Vagina (tissue), 2 donors: ENCODE measurements at regions not wholly inside any gene's neighbourhood (a gene's known extent, or its start where the extent isn't known, plus 50 kb on each side); places are given as distances from the start of the nearest gene placed in this dataset.

ENCODE experiments used
- DNase-seq, 2 donors: peaks; one replicate each; pipeline ENCODE4 v3.0.0-alpha.2; 2017; ENCODE audit errors: extremely low spot score in 2 of 2
- H3K27ac ChIP-seq: fragments of 200-600 bp; sonication (generic); one replicate; pipeline ENCODE4 v1.5.1; 2019
- H3K27me3 ChIP-seq: fragments of 200-600 bp; sonication (generic); one replicate; pipeline ENCODE4 v1.5.1; 2019
- H3K36me3 ChIP-seq, 2 donors: fragments of 200-600 bp; sonication (generic); one replicate each; pipeline ENCODE4 v1.5.1; 2017 to 2019
- H3K4me1 ChIP-seq: fragments of 200-600 bp; sonication (generic); one replicate; pipeline ENCODE4 v1.5.1; 2019
- H3K4me3 ChIP-seq, 2 donors: fragments of 200-600 bp; sonication (generic); 1 replicate in 1 of 2; 2 replicates in 1 of 2; pipeline ENCODE4 v1.5.1; 2016 to 2019
- H3K9me3 ChIP-seq: fragments of 200-600 bp; sonication (generic); one replicate; pipeline ENCODE4 v1.5.1; 2019
- POLR2A ChIP-seq, 2 donors: fragments of 450-650 bp; IDR thresholded peaks; one replicate each; pipeline ENCODE4 v1.6.1; 2017; ENCODE audit warnings: antibody characterized with exemption in 2 of 2, mild to moderate bottlenecking in 2 of 2, moderate library complexity in 2 of 2
- POLR2AphosphoS5 ChIP-seq, 2 donors: sonication (generic); formaldehyde crosslinking; IDR thresholded peaks; one replicate each; pipeline ENCODE4 v1.9.0; 2017; ENCODE audit warnings: antibody characterized with exemption in 2 of 2, mild to moderate bottlenecking in 2 of 2, low read depth in 1 of 2; ENCODE audit not compliant: insufficient read depth in 1 of 2
- intact Hi-C: fragments of 100-400 bp; cut with DNase I; formaldehyde crosslinking; loops from one replicate; pipeline ENCODE4 v1.15.1; 2023
- TF ChIP-seq, protein P1 (sequence below), 3 experiments: fragments of 450-650 bp in 2 of 3; fragments of 200-600 bp in 1 of 3; sonication (generic) in 1 of 3; IDR thresholded peaks; one replicate each; pipeline ENCODE4 v1.5.1; 2017 to 2019; ENCODE audit warnings: antibody characterized with exemption in 3 of 3, mild to moderate bottlenecking in 2 of 3, moderate library complexity in 2 of 3

DNA sequence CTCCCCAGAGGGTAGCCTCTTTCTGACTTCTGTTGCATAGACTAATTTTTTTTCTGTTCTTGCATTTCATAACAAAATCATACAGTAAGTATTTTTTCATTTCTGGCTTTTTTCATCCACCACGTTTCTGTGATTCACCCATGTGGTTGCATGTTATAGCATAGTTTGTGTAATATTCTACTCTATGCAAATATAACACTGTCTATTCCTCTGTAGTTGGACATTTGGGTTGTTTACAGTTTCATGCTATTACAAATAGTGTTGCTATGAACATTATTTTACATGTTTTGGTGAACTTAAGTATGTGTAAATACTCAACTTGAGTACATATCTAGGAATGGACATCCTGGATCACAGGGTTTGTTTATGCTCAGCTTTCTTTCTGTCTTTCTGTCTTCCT is 187.2 kb upstream of the KCNG1 start:
- H3K27ac ChIP-seq, result no peak overlapping the region
- DNase-seq, result no peak
- H3K4me1 ChIP-seq, result no peaks in the 10 kb centered on the region
- H3K36me3 ChIP-seq, result no peaks in the 10 kb centered on the region
- H3K9me3 ChIP-seq, result no peaks in the 10 kb centered on the region
- H3K27me3 ChIP-seq, result no peaks in the 10 kb centered on the region
- intact Hi-C loops, result no loop called here
- H3K4me3 ChIP-seq, result no peak overlapping the region
- TF ChIP-seq, protein P1, sequence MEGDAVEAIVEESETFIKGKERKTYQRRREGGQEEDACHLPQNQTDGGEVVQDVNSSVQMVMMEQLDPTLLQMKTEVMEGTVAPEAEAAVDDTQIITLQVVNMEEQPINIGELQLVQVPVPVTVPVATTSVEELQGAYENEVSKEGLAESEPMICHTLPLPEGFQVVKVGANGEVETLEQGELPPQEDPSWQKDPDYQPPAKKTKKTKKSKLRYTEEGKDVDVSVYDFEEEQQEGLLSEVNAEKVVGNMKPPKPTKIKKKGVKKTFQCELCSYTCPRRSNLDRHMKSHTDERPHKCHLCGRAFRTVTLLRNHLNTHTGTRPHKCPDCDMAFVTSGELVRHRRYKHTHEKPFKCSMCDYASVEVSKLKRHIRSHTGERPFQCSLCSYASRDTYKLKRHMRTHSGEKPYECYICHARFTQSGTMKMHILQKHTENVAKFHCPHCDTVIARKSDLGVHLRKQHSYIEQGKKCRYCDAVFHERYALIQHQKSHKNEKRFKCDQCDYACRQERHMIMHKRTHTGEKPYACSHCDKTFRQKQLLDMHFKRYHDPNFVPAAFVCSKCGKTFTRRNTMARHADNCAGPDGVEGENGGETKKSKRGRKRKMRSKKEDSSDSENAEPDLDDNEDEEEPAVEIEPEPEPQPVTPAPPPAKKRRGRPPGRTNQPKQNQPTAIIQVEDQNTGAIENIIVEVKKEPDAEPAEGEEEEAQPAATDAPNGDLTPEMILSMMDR (IDR thresholded peaks at IDR 0.05), result no peak
- no peak for TF ChIP-seq POLR2A (IDR thresholded peaks at IDR 0.05)
- TF ChIP-seq POLR2AphosphoS5 (IDR thresholded peaks at IDR 0.05; ENCODE audit: insufficient read depth in 1 of 2, low read depth in 1 of 2), result no peak

DNA sequence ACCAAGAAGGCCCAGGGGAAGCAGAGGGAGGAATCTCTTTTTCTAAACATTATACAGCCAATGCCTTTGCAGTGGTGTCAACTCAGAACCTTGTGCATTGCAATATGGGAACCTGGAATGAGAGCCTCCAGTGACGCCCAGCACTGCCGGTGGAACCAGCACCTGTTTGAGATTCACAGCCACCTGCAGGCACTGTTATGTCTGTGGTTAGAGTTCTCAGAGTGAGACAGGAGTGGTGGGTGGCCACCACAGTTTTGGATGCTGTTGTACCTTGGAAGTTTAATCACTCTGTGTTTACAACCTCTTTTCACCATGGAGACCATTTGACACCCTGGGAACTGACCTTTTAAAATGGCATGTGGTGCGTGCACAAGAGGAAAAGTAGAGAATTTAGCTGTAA is 185.3 kb upstream of the KCNG1 start:
- Histone ChIP-seq H3K27me3 (no peaks in the 10 kb centered on the region), H3K36me3 (no peaks in the 10 kb centered on the region), H3K27ac (no peak overlapping the region), H3K4me3 (no peak overlapping the region), H3K9me3 (no peaks in the 10 kb centered on the region), H3K4me1 (no peaks in the 10 kb centered on the region)
- TF ChIP-seq, protein P1 (IDR thresholded peaks at IDR 0.05), result no peak
- TF ChIP-seq POLR2AphosphoS5 (IDR thresholded peaks at IDR 0.05; ENCODE audit: insufficient read depth in 1 of 2, low read depth in 1 of 2) (no peak), POLR2A (IDR thresholded peaks at IDR 0.05) (no peak)
- intact Hi-C loops, result no loop called here
- no peak for DNase-seq

DNA sequence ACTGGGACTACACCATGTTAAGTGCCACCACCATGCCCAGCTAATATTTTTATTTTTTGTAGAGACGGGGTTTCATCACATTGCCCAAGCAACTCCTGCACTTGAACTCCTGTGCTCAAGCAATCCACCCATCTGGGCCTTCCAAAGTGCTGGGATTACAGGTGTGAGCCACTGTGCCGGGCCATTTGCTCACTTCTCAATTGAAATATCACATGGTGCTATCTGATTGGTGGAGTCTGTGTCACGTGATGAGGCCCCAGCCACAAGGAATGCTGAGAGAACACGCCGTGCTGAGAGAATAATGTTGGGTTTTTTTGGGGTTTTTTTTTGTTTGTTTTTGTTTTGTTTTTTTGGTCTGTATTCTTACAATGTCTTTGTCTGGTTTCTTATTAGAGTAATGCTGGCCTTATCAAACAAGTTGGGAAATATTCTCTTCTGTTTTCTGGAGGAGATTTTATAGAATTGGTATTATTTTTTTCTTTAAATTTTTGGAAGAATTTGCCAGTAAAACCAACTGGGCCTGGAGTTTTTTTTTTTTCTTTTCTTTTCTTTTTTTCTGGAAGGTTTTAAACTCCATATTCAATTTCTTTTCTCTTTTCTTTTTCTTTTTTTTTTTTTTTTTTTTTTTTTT is 183.2 kb upstream of the KCNG1 start:
- no peaks in the 10 kb centered on the region for H3K36me3 ChIP-seq
- no peak for DNase-seq

DNA sequence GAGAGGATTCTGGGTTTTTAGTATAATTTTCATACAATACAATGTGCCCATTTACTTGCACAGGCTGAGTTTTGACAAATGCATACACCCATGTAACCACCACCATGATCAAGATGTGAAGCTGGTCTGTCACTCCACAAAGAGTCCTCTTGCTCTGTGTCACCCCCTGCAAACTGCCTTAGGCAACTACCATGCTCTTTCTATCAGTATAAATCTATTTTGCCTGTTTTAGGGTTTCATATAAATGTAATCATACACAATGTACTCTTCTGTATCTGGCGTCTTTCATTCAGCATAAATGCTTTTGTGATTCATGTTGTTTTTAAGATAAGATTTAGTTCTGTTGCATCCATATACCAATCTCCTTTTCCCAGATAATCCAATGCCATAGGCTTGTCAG is 181.9 kb upstream of the KCNG1 start:
- no peaks in the 10 kb centered on the region for H3K4me1 ChIP-seq
- no peaks in the 10 kb centered on the region for H3K9me3 ChIP-seq
- DNase-seq, result no peak
- H3K36me3 ChIP-seq, result no peaks in the 10 kb centered on the region
- no peak overlapping the region for H3K4me3 ChIP-seq
- H3K27ac ChIP-seq, result no peak overlapping the region
- TF ChIP-seq, protein P1 (IDR thresholded peaks at IDR 0.05), result no peak
- no peak for TF ChIP-seq POLR2AphosphoS5 (IDR thresholded peaks at IDR 0.05; ENCODE audit: insufficient read depth in 1 of 2, low read depth in 1 of 2)
- no peak for TF ChIP-seq POLR2A (IDR thresholded peaks at IDR 0.05)
- H3K27me3 ChIP-seq, result no peaks in the 10 kb centered on the region
- intact Hi-C loops, result no loop called here

More for the DNA sequence above, 183.2 kb upstream of the KCNG1 start:
- H3K4me1 ChIP-seq, result no peaks in the 10 kb centered on the region
- intact Hi-C loops, result no loop called here
- no peak overlapping the region for H3K27ac ChIP-seq
- no peaks in the 10 kb centered on the region for H3K9me3 ChIP-seq
- TF ChIP-seq POLR2A (IDR thresholded peaks at IDR 0.05), result no peak
- TF ChIP-seq, protein P1 (IDR thresholded peaks at IDR 0.05), result no peak
- TF ChIP-seq POLR2AphosphoS5 (IDR thresholded peaks at IDR 0.05; ENCODE audit: insufficient read depth in 1 of 2, low read depth in 1 of 2), result no peak
- H3K27me3 ChIP-seq, result no peaks in the 10 kb centered on the region
- no peak overlapping the region for H3K4me3 ChIP-seq

DNA sequence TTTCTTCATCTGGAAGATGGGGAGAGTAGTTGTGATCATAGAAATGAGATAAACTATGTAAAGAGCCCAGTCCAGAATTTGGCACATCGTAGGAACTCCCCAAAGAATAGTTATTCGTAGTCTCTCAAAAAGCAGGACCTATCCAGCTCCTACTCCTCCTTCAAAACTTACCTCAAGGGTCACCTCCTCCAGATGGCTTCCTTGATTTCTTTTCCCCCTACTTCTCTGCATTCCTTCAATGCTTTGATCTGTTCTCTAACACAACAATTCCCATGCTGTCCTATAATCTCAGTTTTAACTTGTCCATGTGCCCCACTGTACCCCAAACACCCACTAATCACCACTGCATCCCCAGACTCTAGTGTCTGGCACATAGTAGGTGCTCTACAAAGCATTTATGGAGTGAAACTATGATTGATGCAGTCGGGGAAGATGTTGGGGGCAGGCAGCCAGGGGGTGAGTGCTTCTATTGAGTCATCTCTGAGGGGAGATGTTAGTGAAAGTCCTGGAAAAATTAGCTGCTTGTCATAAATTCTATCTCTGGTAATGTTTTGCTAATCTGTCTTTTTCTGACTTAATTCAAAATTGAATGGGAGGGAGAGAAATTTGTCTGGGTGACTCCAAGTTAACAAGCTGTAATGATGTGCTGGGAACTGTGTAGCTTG is 181.3 kb upstream of the KCNG1 start:
- Histone ChIP-seq H3K4me1 (no peaks in the 10 kb centered on the region), H3K27ac (no peak overlapping the region), H3K9me3 (no peaks in the 10 kb centered on the region), H3K27me3 (no peaks in the 10 kb centered on the region), H3K4me3 (no peak overlapping the region), H3K36me3 (no peaks in the 10 kb centered on the region)
- TF ChIP-seq POLR2A (IDR thresholded peaks at IDR 0.05) (no peak), POLR2AphosphoS5 (IDR thresholded peaks at IDR 0.05; ENCODE audit: insufficient read depth in 1 of 2, low read depth in 1 of 2) (no peak)
- TF ChIP-seq, protein P1 (IDR thresholded peaks at IDR 0.05), result no peak
- DNase-seq, result no peak
- intact Hi-C loops, result no loop called here
